MM.1S (cell line): ENCODE measurements at regions not wholly inside any gene's neighbourhood (a gene's known extent, or its start where the extent isn't known, plus 50 kb on each side); places are given as distances from the start of the nearest gene placed in this dataset.
"Not testable (repeated sequence)": the region's sequence is repeated elsewhere in the genome, so short reads cannot be mapped to it uniquely, and the experiment has no call there.

Experiments used
- EZH2phosphoT487 ChIP-seq: fragments of 300-600 bp; sonication (generic); IDR thresholded peaks from 2 replicates; pipeline ENCODE4 v1.6.1; 2018; ENCODE audit warnings: antibody characterized with exemption, low read length
- TF ChIP-seq, protein P1 (sequence below): fragments of 300-600 bp; sonication (generic); IDR thresholded peaks from 2 replicates; pipeline ENCODE4 v1.5.1; 2016; ENCODE audit warnings: antibody characterized with exemption, low read length, mixed read lengths

DNA sequence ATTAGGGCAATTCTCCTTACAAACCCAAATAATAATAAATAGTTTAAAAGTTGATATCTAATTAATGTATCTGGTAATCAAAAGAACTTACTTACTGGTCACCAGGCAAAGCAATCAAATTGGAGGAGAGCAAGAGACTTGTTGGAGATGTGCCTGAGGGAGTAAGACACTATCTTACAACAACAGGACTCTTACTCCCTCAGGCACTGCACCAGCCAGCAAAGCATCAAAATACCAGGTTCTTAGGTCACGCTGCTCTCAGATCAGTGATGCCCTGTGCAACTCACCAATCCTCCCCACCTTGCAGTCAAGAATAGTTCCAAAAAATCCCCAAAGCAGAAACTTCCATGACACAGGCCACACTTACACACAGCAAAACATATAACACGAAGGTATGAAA lies 117.0 kb downstream of the PRR15 start:
- TF ChIP-seq, protein P1, sequence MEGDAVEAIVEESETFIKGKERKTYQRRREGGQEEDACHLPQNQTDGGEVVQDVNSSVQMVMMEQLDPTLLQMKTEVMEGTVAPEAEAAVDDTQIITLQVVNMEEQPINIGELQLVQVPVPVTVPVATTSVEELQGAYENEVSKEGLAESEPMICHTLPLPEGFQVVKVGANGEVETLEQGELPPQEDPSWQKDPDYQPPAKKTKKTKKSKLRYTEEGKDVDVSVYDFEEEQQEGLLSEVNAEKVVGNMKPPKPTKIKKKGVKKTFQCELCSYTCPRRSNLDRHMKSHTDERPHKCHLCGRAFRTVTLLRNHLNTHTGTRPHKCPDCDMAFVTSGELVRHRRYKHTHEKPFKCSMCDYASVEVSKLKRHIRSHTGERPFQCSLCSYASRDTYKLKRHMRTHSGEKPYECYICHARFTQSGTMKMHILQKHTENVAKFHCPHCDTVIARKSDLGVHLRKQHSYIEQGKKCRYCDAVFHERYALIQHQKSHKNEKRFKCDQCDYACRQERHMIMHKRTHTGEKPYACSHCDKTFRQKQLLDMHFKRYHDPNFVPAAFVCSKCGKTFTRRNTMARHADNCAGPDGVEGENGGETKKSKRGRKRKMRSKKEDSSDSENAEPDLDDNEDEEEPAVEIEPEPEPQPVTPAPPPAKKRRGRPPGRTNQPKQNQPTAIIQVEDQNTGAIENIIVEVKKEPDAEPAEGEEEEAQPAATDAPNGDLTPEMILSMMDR, result not testable (repeated sequence)
- TF ChIP-seq EZH2phosphoT487, result not testable (repeated sequence)
